ENCODE measurements at regions not wholly inside any gene's neighbourhood (a gene's known extent, or its start where the extent isn't known, plus 50 kb on each side); places are given as distances from the start of the nearest gene placed in this dataset.

GRCh38 chr2:240296104-240296406 is 139.4 kb upstream of the GPC1 start:
- Histone ChIP-seq H3K36me3 (no peaks in the 10 kb centered on the region), H3K27ac (no peak overlapping the region), H3K27me3 (no peaks in the 10 kb centered on the region), H3K4me1 (peaks cover 0 to 17% (median 13%) of the 10 kb centered on the region in 10 experiments; a peak in 16 of 20 replicates), H3K4me2 (no peak overlapping the region), H3K9me3 (replicated peaks in 1 of 11) (no peaks in the 10 kb centered on the region), H3K4me3 (no peak overlapping the region), H3K9ac (no peak overlapping the region), H4K20me1 (peaks cover 0 to 5% (median 0%) of the 10 kb centered on the region in 11 experiments; a peak in 1 of 22 replicates)
- TF ChIP-seq Cebpa-rat (IDR thresholded peaks at IDR 0.05), result no peak

- H3K9me3 ChIP-seq (replicated peaks in 1 of 11), result no peaks in the 10 kb centered on the region
- no peak overlapping the region for H3K27ac ChIP-seq
- H3K9ac ChIP-seq, result no peak overlapping the region
- H3K4me3 ChIP-seq, result no peak overlapping the region
- H3K27me3 ChIP-seq, result no peaks in the 10 kb centered on the region
- H3K4me1 ChIP-seq, result peaks cover 0 to 17% (median 13%) of the 10 kb centered on the region in 10 experiments; a peak in 16 of 20 replicates
- no peaks in the 10 kb centered on the region for H3K36me3 ChIP-seq
- H4K20me1 ChIP-seq, result peaks cover 0 to 5% (median 0%) of the 10 kb centered on the region in 11 experiments; a peak in 1 of 22 replicates
- no peak overlapping the region for H3K4me2 ChIP-seq
- TF ChIP-seq Cebpa-rat (IDR thresholded peaks at IDR 0.05), result no peak
Observed at GRCh38 chr2:240296476-240297255, 138.8 kb upstream of the GPC1 start.

- Histone ChIP-seq H3K9me3 (replicated peaks in 1 of 11) (no peaks in the 10 kb centered on the region), H3K9ac (no peak overlapping the region), H3K4me1 (peaks cover 0 to 17% (median 13%) of the 10 kb centered on the region in 10 experiments; a peak in 16 of 20 replicates), H3K36me3 (no peaks in the 10 kb centered on the region), H4K20me1 (peaks cover 0 to 5% (median 0%) of the 10 kb centered on the region in 11 experiments; a peak in 1 of 22 replicates), H3K4me3 (no peak overlapping the region), H3K27me3 (no peaks in the 10 kb centered on the region), H3K27ac (no peak overlapping the region), H3K4me2 (no peak overlapping the region)
- TF ChIP-seq Cebpa-rat (IDR thresholded peaks at IDR 0.05), result no peak
Observed at GRCh38 chr2:240297256-240298116, 138.0 kb upstream of the GPC1 start.

- no peaks in the 10 kb centered on the region for H3K9me3 ChIP-seq (replicated peaks in 1 of 11)
- H3K27me3 ChIP-seq, result no peaks in the 10 kb centered on the region
- no peaks in the 10 kb centered on the region for H3K36me3 ChIP-seq
- H3K4me1 ChIP-seq, result peaks cover 0 to 17% (median 13%) of the 10 kb centered on the region in 10 experiments; a peak in 16 of 20 replicates
- H3K27ac ChIP-seq, result no peak overlapping the region
- no peak overlapping the region for H3K4me2 ChIP-seq
- peaks cover 0 to 1% (median 0%) of the 10 kb centered on the region in 11 experiments; a peak in 1 of 22 replicates for H4K20me1 ChIP-seq
- no peak for TF ChIP-seq Cebpa-rat (IDR thresholded peaks at IDR 0.05)
- H3K9ac ChIP-seq, result no peak overlapping the region
- H3K4me3 ChIP-seq, result no peak overlapping the region
Observed at GRCh38 chr2:240298117-240298790, 137.2 kb upstream of the GPC1 start.

- Histone ChIP-seq H3K27me3 (no peaks in the 10 kb centered on the region), H3K27ac (peak overlapping the region in 2 of 11 experiments; percentile 15 to 22; a peak in 3 of 22 replicates), H3K9ac (no peak overlapping the region), H3K4me1 (peaks cover 0 to 17% (median 13%) of the 10 kb centered on the region in 10 experiments; a peak in 16 of 20 replicates), H3K36me3 (no peaks in the 10 kb centered on the region), H3K9me3 (replicated peaks in 1 of 11) (no peaks in the 10 kb centered on the region), H3K4me3 (no peak overlapping the region), H4K20me1 (no peaks in the 10 kb centered on the region; a peak in 1 of 22 replicates), H3K4me2 (peak overlapping the region in 8 of 11 experiments; percentile 41 to 62 (median 50); a peak in 17 of 22 replicates)
- no peak for TF ChIP-seq Cebpa-rat (IDR thresholded peaks at IDR 0.05)
Observed at GRCh38 chr2:240298803-240299709, 136.4 kb upstream of the GPC1 start.

GRCh38 chr2:240299710-240300068 is 135.8 kb upstream of the GPC1 start:
- no peak overlapping the region for H3K9ac ChIP-seq
- peaks cover 0 to 17% (median 13%) of the 10 kb centered on the region in 10 experiments; a peak in 16 of 20 replicates for H3K4me1 ChIP-seq
- no peak for TF ChIP-seq Cebpa-rat (IDR thresholded peaks at IDR 0.05)
- H4K20me1 ChIP-seq, result no peaks in the 10 kb centered on the region; a peak in 1 of 22 replicates
- no peaks in the 10 kb centered on the region for H3K9me3 ChIP-seq (replicated peaks in 1 of 11)
- peak overlapping the region in 1 of 11 experiments; percentile 22; a peak in 1 of 22 replicates for H3K27ac ChIP-seq
- no peaks in the 10 kb centered on the region for H3K27me3 ChIP-seq
- peak overlapping the region in 8 of 11 experiments; percentile 41 to 62 (median 50); a peak in 17 of 22 replicates for H3K4me2 ChIP-seq
- H3K36me3 ChIP-seq, result no peaks in the 10 kb centered on the region
- H3K4me3 ChIP-seq, result no peak overlapping the region

GRCh38 chr2:240300261-240300821 is 135.1 kb upstream of the GPC1 start:
- Histone ChIP-seq H3K4me2 (0 out of 22 replicates have a peak overlapping the region, but pooled peaks of 3 of the 11 experiments have one; percentile 12 to 56 (median 41)), H3K9ac (no peak overlapping the region), H3K27me3 (no peaks in the 10 kb centered on the region), H3K4me3 (no peak overlapping the region), H3K36me3 (no peaks in the 10 kb centered on the region), H3K4me1 (peaks cover 0 to 17% (median 13%) of the 10 kb centered on the region in 10 experiments; a peak in 16 of 20 replicates), H3K9me3 (replicated peaks in 1 of 11) (no peaks in the 10 kb centered on the region), H4K20me1 (no peaks in the 10 kb centered on the region; a peak in 1 of 22 replicates), H3K27ac (no peak overlapping the region)
- no peak for TF ChIP-seq Cebpa-rat (IDR thresholded peaks at IDR 0.05)

- no peaks in the 10 kb centered on the region; a peak in 1 of 22 replicates for H4K20me1 ChIP-seq
- TF ChIP-seq Cebpa-rat (IDR thresholded peaks at IDR 0.05), result no peak
- no peak overlapping the region for H3K27ac ChIP-seq
- no peaks in the 10 kb centered on the region for H3K36me3 ChIP-seq
- H3K27me3 ChIP-seq, result no peaks in the 10 kb centered on the region
- H3K9me3 ChIP-seq (replicated peaks in 1 of 11), result no peaks in the 10 kb centered on the region
- peaks cover 0 to 17% (median 13%) of the 10 kb centered on the region in 10 experiments; a peak in 16 of 20 replicates for H3K4me1 ChIP-seq
- no peak overlapping the region for H3K4me3 ChIP-seq
- no peak overlapping the region for H3K4me2 ChIP-seq
- H3K9ac ChIP-seq, result no peak overlapping the region
Observed at GRCh38 chr2:240300840-240301239, 134.6 kb upstream of the GPC1 start.

All from BLaER1 treated with 17β-estradiol and CSF1 and Interleukin-3, amounts not matched to agents 10 nM and 100 nM (cell line).